SH-SY5Y (cell line): ENCODE measurements at regions not wholly inside any gene's neighbourhood (a gene's known extent, or its start where the extent isn't known, plus 50 kb on each side); places are given as distances from the start of the nearest gene placed in this dataset.

Source experiments
- GATA2 ChIP-seq: IDR thresholded peaks from 2 replicates; pipeline ENCODE4 v1.6.1; 2011; ENCODE audit warnings: mild to moderate bottlenecking, low read depth, low read length
- GATA3 ChIP-seq: IDR thresholded peaks from 2 replicates; pipeline ENCODE4 v1.6.1; 2011; ENCODE audit warnings: low read depth, mild to moderate bottlenecking, low read length, moderate library complexity

GRCh38 chr10:6657196-6657595, 77.1 kb upstream of the PRKCQ start:
- TF ChIP-seq GATA3 (no peak), GATA2 (no peak)
